DMS153 (cell line): ENCODE measurements at regions not wholly inside any gene's neighbourhood (a gene's known extent, or its start where the extent isn't known, plus 50 kb on each side); places are given as distances from the start of the nearest gene placed in this dataset.
A peak's percentile ranks its signal among the peaks of the same experiment; 100 is the strongest.
"Not testable (repeated sequence)": the region's sequence is repeated elsewhere in the genome, so short reads cannot be mapped to it uniquely, and the experiment has no call there.

ENCODE experiments used
- DNase-seq: peaks from one replicate; lab custom pipeline; 2025; lab: John Stamatoyannopoulos, UW

- DNase-seq = not testable (repeated sequence)
Measured at GRCh38 chrX:124181515-124181914, 150.9 kb upstream of the TEX13D start.

GRCh38 chrX:124190440-124190839, 142.0 kb upstream of the TEX13D start:
- DNase-seq = no peak

DNA sequence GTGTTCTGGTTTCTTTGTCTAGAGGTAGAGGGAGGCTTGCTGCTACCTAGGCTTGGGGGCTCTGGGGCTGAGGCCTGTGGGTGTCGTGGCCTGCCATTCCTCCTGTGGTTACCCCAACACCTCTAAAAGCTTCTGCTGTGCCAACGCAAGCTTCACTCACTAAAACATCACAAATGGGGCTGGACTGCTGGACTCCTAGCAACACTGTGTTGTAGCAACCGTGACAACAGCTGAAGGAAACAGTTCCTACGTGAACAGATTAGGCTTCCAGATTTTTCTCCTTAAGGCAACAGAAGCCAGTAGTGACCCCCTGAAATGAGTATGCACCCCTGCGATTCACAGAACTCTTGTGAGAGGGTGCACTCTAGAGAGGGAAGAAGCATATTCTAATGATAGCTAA, 138.3 kb upstream of the TEX13D start:
- peak; percentile 36 for DNase-seq

- DNase-seq = no peak
Measured at GRCh38 chrX:124194901-124195300, 137.6 kb upstream of the TEX13D start.

GRCh38 chrX:124203311-124203710, 129.1 kb upstream of the TEX13D start:
- no peak for DNase-seq

GRCh38 chrX:124208660-124209059, 123.8 kb upstream of the TEX13D start:
- DNase-seq = no peak

- no peak for DNase-seq
Measured at GRCh38 chrX:124209792-124210576, 122.5 kb upstream of the TEX13D start.

- peak; percentile 59 for DNase-seq
Measured at GRCh38 chrX:124211312-124211942, 121.0 kb upstream of the TEX13D start.

DNA sequence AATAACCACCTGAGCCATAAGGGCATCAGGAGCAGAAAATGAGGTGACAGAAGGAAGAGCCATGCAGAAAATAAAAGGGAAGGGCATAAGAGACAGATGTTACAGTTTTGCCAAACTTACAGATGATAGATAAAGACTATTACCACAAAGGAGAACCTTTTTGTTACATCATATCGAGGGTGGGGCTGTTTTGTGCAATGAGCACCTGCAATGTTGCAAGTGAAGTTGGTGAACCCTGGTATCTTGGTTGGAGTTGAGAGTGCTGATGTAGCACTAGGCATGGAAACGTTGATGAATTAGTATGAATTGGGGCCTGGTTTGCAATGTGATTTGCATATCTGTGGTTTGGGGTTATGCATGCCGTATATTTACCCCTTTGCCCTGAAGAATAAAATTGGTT, 119.8 kb upstream of the TEX13D start:
- no peak for DNase-seq

GRCh38 chrX:124215786-124216185, 116.7 kb upstream of the TEX13D start:
- DNase-seq = no peak

DNA sequence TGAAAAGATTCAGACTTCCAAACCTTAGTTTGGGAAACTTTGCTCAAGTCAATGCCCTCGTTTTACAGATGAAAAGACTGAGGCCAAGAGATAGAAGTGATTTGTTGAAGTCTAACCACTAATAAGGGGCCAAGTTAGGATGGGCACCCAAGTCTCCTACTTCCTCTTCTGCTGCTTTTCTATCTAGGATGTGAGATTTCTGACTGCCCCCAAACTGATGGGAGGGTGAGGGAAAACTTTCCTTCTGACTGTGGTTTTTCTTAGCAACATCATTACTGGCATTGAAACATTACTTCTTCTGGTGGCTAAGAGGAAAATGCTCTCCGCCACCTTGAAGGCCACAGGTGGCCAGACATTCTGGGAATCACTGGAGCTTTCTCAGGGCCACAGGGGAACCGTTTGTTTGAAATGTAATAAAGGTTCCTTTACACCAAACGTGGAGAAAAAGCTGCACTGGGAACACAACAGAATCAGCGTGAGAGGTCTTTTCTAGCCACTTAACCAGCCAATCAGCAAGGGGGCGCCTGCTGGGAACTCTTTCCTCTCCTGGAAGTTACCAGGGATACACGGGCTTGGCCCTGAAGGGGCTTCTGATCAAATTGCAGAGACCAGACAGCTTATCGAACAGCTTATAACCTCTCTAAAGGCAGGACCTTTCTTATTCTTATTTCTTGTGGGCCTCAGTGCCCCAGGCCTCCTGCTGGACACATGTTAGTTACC, 115.9 kb upstream of the TEX13D start:
- no peak for DNase-seq

GRCh38 chrX:124217304-124218251, 114.9 kb upstream of the TEX13D start:
- peak; percentile 93 for DNase-seq

GRCh38 chrX:124223524-124223923, 108.9 kb upstream of the TEX13D start:
- peak; percentile 33 for DNase-seq

DNA sequence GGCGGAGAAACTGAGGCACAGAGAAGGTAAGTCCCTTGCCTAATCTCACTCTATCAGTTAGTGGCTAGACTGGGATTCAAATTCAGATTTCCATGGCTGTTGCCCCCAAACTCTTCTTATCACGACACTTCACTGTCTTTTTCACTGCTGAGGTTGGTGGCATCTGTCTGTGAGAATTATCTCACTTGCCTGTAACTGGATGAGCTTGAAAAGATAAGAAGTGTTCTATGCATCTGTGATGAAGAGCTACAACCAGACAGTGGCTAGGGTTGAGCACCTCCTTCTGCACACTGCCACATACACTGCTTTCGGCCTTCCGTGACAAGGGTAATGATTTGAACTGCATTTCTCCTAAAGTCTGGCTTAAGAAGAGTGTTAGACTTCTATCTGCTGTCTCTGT, 107.9 kb upstream of the TEX13D start:
- DNase-seq = no peak

- no peak for DNase-seq
Measured at GRCh38 chrX:124226129-124226528, 106.3 kb upstream of the TEX13D start.

GRCh38 chrX:124228849-124229248, 103.6 kb upstream of the TEX13D start:
- no peak for DNase-seq

- DNase-seq = peak; percentile 79
Measured at GRCh38 chrX:124229374-124229773, 103.1 kb upstream of the TEX13D start.

DNA sequence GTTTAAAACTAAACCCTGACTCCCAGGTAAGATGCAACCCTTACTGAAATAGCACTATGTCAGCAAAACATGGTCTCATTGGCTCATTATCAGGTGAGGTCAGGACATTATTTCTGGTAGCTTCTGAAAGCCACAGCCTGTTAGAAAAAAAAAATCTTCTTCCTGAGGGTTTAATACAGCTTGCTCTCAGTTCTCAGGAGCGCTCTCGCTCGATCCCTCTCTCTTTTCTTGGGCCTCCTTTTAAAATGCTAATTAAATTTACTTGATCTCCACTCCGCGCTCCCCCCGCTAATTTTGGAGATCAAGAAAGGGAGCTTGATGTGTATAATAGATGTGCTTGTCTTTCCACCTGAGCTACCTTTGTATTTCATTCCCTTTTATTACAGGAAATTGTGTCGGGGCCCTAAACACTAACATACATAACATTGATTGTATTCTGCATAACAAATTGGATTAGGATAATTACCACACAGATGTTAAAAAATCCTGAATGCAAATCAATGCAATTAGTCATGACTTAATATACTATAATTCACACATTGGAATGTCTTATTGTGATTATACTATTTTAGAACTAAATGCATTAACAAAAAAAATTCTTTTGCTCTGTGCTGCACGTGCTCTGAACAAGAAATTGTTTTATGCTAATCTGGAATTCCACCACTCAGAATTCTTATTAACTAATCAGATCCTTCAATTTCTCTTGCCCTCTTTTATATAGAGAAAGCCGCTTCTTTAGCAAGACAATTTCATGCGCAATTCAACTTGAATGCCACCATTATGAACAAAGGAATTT, 101.6 kb upstream of the TEX13D start:
- DNase-seq = no peak

DNA sequence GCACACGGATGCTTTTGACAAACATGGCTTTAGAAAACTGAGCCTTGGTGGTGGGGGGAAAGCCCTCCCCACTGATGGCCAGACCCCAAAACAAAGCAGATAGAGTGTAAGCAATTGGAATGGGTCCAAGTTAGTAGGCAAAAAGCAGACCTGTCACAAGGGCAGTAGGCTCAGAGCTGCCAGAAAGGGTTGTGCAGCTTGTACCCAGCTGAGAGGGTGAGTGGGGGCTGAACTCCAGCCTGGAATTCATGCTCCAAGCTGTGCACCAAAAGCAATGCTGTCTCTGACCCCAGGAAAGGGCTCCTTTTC, 101.1 kb upstream of the TEX13D start:
- peak; percentile 14 for DNase-seq

DNA sequence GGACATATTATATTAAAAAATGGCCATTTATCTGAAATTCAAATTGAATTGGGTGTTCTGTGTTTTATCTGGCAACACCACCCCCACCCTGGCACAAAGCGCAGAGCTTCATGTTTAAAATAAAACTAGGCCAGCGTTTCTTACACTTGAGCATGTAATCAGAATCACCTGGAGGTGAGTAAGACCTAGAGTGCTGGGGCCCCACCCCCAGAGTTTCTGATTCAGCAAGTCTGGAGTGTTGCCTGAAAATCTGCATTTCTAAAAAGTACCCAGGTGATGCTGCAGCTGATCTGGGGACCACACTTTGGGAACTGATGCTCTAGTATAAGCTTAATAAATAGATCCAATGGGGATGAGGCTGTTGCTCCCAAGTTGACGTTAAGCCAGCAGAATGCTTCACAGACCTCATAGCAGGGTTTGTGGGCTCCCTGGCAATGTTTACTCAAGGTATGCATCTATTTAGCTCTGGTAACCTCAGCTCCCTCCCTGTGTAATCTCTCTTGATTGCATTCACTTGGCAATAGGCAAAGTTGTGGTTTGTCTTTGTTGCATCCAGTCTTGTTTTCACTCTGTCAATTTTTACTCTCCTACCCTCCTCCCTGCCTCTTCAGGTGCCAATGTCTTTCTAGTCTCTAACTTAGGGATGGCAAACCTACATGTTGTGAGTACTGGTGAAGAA, 99.8 kb upstream of the TEX13D start:
- DNase-seq = no peak

GRCh38 chrX:124234348-124234747, 98.1 kb upstream of the TEX13D start:
- no peak for DNase-seq
